GM19372 (cell line): ENCODE measurements at regions not wholly inside any gene's neighbourhood (a gene's known extent, or its start where the extent isn't known, plus 50 kb on each side); places are given as distances from the start of the nearest gene placed in this dataset.
"Not testable (repeated sequence)": the region's sequence is repeated elsewhere in the genome, so short reads cannot be mapped to it uniquely, and the experiment has no call there.

ENCODE experiments used
- ATAC-seq: cut with Tn5 transposase; IDR thresholded peaks from one replicate; pipeline ENCODE4 v1.9.1; 2021; ENCODE audit warnings: mild to moderate bottlenecking, low read depth, moderate library complexity; ENCODE audit not compliant: unreplicated experiment

DNA sequence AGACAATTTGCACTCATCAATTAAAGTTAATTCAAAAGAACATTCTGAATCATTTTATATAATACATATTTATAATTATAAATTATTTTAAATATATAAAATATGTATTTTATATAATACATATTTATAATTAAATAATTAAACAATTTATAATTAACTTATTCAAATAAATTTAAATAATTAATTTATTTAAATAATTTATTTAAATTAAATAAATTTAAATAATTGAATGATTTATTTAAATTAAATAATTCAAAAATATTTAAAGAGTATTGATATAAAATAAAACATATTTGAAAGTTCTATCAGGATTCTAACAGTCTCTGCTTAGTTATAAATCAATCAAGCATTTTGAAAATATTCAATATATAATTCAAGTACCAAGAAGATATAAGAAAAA lies 775.5 kb upstream of the CTNND2 start:
- no peak for ATAC-seq

DNA sequence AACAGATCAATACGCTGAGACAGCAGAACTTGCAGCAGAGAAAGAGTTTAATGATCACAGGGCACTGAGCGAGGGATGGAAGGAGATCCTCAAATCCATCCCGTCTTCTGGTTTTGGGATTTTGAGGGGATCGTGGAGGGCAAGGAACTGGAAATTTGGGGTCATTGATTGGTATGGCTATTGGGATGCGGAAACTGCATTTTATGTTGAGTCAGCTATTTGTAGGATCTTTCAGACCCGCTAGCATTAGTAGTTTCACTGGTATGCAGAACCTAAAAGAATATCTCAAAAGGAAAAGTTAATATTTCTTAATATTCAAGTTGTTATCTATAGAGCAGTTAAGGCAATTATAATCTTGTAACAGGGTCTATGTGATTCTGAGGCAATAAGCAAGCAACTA lies 771.7 kb upstream of the CTNND2 start:
- ATAC-seq = no peak

DNA sequence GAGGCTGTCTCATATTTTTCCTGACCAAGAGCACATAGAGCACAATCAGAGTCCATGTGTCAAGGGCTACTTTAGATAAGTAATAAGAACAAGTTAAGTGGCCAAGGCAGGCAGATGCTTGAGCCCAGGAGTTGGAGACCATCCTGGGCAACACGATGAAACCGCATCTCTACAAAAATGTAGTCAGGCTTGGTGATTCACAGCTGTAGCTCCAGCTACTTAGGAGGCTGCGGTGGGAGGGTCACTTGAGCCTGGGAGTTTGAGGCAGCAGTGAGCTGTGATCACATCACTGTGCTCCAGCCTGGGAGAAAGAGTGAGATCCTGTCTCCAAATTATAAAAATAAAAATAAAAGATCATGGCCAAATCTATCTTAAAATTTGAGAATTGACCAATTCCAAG lies 767.9 kb upstream of the CTNND2 start:
- no peak for ATAC-seq

DNA sequence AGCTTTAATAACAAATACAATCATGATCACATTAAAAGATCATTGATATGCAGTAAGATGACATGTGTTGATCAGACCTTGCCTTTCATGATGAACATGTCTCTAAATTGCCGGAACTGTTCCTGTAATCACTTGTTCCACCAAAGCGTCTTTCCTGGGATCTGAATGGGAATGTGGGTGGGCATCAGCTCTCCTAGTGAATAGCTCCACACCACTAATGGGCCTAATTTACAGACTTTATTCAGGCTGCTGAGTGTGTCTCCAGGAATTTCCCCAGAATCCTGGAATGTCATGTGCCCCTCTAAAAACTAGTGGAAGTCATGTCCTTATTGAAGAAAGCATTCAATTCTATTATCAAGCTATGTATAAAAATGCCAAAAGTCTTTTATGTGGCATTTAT lies 765.1 kb upstream of the CTNND2 start:
- ATAC-seq = no peak

GRCh38 chr5:12668564-12668963 lies 764.3 kb upstream of the CTNND2 start:
- ATAC-seq = no peak

GRCh38 chr5:12667818-12668217 lies 763.6 kb upstream of the CTNND2 start:
- not testable (repeated sequence) for ATAC-seq

DNA sequence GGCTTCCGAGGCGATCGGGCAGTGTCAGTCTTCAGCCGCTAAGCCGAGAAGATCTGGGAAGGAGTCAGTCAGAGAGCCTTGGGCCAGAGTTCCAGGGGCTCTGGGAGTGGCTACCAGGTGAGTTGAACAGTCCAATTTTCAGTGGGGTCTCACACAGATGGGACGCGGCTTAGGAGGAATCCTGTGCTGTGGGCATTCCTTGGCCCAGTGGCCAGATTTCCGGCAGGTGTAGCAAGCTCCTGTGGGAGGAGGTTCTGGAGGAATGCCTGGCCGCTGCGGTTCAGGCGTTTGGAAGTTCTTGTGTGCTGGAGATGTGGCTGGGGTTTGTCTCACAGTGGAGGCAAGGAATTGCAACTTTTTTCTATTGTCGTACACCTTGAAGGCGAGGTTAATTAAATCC lies 761.5 kb upstream of the CTNND2 start:
- not testable (repeated sequence) for ATAC-seq

DNA sequence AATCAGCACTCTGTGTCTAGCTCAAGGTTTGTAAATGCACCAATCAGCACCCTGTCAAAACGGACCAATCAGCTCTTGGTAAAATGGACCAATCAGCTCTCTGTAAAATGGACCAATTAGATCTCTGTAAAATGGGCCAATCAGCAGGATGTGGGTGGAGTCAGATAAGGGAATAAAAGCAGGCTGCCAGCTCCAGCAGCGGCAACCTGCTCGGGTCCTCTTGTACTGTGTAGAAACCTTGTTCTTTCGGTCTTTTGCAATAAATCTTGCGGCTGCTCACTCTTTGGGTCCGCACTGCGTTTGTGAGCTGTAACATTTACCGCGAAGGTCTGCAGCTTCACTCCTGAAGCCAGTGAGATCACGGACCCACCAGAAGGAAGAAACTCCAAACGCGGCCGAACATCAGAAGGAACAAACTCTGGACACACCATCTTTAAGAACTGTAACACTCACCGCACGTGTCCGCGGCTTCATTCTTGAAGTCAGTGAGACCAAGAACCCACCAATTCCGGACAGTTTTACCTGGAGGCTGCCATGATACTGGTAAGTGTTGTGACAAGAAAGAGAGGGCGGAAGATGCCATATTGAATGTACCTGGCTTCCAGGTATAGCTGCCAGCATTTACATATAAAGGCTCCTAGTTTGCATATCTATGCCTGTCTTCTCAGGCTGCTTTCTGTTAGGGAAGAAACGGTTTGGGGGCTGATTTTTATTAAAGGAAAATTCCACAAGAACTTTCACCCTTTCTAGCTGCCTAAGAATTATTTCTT lies 758.5 kb upstream of the CTNND2 start:
- ATAC-seq = no peak

DNA sequence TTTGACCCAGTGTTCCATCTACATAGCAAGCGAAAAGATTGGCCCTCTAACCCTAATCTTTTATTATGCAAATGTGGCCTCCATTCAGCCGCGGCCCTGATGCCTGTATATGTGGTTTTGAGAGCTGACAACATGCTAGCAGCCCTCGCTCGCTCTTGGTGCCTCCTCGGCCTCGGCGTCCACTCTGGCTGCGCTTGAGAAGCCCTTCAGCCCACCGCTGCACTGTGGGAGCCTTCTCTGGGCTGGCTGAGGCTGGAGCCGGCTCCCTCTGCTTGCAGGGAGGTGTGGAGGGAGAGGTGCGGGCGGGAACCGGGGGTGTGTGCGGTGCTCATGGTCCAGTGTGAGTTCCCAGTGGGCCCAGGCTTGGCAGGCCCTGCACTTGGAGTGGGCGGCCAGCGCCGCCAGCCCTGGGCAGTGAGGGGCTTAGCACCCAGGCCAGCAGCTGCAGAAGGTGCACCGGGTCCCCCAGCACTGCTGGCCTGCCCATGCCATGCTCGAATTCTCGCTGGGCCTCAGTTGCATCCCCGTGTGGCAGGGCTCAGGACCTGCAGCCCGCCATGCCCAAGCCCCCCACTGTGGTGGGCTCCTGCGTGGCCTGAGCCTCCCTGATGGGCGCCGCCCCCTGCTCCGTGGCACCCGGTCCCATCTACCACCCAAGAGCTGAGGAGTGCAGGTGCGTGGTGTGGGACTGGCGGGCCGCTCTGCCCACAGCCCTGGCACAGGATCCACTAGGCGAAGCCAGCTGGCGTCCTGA lies 757.5 kb upstream of the CTNND2 start:
- no peak for ATAC-seq

- not testable (repeated sequence) for ATAC-seq
Observed at GRCh38 chr5:12660279-12661107, 756.2 kb upstream of the CTNND2 start.

- no peak for ATAC-seq
Observed at GRCh38 chr5:12659686-12660085, 755.4 kb upstream of the CTNND2 start.

GRCh38 chr5:12658871-12659446 lies 754.7 kb upstream of the CTNND2 start:
- ATAC-seq = no peak

DNA sequence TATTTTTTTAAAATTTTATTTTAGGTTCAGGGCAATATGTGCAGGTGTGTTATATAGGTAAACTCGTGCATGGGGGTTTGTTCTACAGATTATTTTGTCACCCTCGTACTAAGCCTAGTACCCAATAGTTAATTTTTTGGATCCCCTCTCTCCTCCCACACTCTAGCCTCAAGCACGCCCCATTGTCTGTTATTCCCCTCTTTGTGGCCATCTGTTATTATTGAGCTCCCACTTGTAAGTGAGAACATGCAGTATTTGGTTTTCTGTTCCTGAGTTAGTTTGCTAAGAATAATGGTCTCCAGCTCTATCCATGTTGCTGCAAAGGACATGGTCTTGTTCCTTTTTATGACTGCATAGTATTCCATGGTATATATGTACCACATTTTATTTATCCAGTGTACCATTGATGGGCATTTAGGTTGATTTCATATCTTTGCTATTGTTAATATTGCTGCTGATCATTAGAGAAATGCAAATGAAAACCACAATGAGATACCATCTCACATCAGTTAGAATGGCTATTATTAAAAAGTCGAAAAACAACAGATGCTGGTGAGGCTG lies 753.7 kb upstream of the CTNND2 start:
- not testable (repeated sequence) for ATAC-seq

DNA sequence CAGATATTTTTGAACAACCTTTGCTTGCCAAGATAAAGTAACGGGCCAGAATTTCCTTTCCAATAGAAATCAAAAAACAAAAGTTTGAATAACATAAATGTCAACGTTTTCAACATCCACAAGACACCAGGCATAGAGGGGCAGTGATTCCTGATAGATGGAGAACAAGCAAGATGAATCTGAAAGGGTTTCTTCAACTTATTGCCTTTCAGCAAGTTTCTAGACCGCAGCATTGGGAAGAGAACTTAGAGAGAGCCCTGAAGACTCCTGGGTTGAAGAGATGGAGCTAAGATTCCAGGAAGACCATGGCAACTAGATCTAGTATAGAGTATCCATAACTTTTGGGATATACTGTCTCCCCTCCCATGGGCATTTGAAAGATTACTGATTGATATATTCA lies 751.4 kb upstream of the CTNND2 start:
- ATAC-seq = no peak

DNA sequence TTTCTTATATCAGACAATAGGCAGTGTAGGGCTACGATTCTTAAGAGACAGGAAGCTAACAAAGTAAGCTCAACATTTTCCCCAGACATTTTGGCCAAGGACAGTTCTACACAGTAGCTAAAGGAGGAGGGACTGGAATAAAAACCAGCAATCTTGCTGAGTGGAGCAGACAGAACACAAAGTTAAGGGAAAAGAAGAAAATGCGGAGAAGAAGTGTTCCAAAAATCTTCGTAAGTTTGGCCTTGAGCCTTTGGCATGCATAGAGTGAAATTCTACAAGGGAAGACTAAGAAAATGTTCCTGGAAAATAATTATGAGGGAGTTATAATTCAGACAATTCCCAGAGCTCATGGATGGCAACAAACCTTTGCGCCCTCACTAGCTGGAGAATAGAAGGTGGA lies 748.0 kb upstream of the CTNND2 start:
- no peak for ATAC-seq

DNA sequence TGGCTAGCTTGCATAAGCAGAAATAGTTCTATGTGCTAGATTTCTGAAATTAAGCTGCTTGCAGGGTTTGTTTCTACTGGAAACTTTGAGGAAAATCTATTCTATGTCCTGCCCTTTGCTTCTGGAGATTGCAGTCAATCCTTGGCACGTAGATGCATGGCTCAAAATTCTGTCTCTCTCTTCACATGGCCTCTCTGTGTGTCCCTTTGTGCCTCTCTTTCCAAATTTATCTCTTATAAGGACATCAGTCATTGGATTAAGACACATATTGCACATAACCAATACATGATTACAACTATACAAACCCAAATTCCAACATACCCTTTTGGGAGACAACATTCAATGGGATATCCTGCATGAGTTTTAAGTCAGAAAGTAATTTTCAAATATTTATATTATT lies 744.3 kb upstream of the CTNND2 start:
- ATAC-seq = no peak

GRCh38 chr5:12647613-12648012 lies 743.4 kb upstream of the CTNND2 start:
- no peak for ATAC-seq

GRCh38 chr5:12645582-12645981 lies 741.3 kb upstream of the CTNND2 start:
- no peak for ATAC-seq

DNA sequence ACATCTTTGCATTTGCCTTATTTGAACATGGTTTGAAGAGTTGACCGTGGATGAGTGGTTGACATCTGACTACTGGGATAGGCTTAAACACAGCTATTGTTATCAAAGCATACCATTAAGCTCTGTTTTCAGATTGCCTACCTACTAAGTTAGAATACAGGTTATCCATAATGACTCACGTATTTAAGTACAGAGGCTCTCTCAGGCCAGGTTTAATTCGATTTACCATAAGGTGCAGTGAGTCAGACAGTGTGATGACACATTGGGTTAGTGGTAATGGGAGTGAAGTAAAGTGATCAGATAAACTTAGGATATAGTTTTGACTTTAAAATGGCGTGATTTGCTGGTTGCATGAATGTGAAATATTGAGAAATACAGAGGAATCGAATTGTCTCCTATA lies 732.0 kb upstream of the CTNND2 start:
- no peak for ATAC-seq

GRCh38 chr5:12626556-12626955 lies 722.3 kb upstream of the CTNND2 start:
- no peak for ATAC-seq
